ENCODE measurements at regions not wholly inside any gene's neighbourhood (a gene's known extent, or its start where the extent isn't known, plus 50 kb on each side); places are given as distances from the start of the nearest gene placed in this dataset.
"Not testable (repeated sequence)": the region's sequence is repeated elsewhere in the genome, so short reads cannot be mapped to it uniquely, and the experiment has no call there.

DNA sequence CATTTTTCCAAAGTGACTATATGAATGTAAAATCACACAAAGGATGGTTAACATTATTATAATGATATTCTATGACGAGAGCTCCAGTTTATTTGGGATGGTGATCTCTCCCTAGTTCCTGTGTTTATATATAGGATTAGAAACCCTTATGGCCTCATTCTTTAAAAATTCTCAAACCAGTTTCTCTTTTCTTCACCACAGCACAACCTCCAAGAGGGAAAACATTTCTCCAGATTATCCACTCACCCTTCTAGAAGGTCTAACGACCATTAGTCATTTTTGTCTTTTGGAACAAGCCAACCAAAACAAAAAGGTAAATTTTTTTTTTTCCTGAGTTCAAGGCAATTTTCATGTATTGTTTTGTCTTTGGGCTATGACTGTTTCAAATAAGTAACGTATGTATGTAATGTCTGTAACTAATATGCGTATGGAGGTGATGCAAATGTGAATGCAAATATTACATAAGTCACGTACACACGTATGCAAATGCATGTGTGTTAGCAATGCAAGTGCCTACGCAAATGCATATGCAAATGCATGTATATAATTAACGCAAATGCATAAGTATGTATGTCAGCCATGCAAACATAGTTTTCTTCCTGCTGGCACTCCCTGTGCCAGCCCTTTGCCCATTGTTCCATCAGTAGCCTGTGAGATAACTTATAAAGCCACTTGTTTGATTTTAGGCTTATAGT lies 72.5 kb upstream of the MORC3 start:
- FAIRE-seq = no peak

DNA sequence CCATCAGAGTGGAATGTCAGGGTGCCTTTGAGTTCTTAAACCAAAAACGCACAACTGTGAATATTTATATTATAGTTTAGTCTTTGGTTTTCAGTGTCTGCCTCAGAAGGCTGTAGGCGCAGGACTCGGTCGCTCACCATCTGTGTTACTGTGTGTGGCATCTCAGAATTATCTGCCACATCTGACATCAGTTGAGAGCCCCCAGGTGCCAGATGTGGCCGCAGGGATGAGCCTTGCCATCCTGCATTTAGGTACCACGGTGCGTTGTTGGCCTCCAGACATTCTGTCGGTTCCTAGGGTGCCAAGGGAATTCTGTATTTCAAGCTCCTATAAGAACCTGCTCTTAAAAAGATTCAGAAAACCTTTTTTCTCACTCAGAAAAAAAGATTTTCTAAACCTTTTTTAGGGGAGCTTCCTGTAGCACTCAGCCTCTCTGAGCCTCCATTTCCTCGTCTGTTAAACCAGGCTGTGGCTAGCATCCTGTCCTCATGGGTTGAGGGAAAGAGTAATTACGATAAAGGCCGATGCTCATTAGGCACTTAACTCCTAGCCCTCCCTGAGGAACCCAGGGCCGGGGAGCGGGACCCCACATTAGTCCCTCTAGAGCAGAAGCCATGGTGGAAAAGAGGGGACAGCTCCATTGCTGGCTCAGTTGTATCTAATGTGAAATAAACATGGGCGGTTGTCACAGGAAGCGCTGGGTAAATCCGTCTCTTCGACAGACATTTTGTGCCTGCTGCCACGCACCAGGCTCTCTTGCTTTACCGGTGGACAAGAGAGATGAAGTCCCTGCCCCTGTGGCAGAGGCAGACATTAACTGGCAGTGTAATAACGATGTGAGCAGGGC lies 70.2 kb upstream of the MORC3 start:
- FAIRE-seq = no peak

DNA sequence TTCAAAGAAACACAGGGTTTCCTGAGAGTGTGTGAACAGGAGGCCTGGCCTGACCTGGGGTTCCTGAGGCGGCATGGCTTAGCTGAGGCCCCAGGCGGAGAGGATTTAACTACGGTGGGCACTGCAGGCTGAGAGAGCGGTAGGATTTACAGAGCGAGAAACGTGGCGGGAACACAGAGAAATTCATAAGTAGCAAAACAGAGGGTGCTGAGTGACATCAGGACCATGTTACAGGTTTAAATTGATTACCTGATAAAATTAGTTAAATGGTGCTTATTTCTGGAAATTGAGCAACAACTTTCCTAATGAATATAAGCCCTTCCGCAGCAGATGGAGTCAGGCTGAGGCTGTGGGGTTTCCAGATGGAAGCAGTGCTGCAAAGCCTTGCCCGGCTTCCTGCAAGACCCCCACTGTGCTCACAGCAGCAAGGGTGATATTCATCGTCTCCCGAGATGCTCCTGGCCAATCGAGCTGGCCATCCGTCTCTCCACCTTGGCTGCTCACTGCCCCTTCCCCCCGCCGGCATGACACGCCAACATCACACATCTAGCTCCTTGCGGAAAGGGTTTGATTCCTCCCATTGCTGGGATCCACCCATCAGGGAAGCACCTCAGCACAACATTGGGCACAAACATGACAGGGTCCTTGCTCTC lies 69.4 kb upstream of the MORC3 start:
- no peak for FAIRE-seq

DNA sequence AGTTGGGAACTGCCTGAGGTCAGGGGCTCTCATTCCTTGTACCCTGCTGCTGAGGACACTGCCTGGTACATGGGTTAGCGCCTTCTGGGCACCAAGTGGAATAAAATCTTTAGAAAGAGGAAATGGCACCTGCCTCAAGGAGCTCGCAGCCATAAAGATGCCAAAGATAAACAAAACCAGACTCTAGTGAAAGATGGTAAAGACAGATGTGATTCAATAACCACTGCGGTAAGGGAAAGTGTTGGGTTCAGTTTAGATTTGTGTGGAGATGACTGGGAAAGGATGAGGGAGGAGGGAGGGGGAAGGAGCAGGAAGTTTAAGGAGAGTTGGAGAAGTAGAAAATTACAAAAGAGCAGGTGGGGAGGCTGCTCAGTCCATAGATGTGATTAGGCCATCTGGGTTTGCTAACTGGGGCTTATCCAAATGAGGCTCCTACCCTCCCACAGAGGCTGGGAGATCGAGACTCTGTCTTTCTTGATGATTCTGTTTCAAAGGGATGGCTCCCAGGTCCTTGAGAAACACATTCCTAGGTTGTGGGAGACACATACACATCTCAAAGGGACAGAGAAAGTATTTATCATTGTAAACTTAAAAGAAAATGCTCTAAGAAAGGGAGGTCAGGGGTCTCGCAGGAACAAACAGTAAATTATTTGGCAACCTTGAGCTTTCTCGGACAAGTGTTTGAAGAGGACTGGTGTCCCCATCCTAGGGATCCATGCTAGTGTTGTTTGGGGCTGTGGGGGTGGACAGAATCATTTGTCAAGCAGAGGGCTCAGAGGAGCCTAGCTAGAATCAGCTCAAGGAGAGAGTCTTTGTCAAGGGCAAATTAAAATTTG lies 65.7 kb upstream of the MORC3 start:
- FAIRE-seq = no peak

DNA sequence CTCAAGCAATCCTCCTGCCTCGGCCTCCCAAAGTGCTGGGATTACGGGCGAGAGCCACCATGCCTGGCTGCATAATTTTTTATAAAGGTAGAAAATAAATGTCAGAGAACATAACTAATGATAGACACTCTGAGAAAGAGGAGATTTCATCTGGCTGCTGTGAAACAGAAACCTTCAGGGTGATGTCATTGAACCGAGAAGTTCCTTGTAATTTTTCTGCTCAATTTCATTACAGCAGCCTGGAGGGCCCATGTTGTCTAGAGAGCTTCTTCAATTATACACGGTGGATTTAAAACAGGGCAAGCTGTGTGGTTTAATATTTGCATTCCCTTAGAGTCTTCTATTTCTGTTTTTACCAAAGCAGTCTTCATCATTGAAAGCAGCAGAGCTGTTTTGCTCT lies 64.3 kb upstream of the MORC3 start:
- FAIRE-seq = no peak

DNA sequence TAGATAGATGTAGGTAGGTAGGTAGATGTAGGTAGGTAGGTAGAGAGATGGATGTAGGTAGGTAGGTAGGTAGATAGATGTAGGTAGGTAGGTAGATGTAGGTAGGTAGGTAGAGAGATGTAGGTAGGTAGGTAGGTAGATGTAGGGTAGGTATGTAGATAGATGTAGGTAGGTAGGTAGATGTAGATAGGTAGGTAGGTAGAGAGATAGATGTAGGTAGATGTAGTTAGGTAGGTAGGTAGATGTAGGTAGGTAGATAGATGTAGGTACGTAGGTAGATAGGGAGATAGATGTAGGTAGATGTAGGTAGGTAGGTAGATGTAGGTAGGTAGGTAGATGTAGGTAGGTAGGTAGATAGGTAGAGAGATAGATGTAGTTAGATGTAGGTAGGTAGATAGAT lies 62.3 kb upstream of the MORC3 start:
- FAIRE-seq = no peak

DNA sequence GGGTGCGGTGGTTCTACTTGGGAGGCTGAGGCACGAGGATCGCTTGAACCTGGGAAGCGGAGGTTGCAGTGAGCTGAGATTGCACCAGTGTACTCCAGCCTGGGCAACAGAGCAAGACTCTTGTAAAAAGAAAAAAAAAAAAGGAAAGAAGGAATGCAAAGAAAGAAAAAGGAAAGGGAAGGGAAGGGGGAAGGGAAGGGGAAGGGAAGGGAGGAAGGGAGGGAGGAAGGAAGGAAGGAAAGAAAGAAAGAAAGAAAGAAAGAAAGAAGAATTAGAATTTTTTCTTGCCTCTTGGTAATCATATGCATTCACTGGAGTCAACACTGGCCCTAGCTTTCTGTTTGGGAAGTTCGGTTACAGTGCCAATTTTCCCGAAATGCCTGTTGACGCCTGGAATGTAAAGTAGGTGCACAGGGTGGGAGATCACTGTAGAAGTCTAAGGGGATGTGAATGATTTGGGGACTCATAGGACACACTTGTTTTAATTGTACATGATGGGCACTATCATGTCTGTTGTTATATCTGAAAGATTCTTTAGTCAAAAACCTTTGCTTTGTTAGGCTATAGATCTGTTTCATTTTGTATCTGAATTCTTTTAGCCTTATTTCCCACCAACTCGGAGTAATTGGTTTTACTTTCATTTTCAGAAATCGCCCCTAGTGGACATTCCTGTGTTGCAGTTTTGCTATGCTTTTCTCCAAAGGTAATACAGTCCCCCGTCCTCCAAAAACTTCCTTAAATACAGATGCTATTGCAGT lies 59.8 kb upstream of the MORC3 start:
- FAIRE-seq = peak; percentile 49

DNA sequence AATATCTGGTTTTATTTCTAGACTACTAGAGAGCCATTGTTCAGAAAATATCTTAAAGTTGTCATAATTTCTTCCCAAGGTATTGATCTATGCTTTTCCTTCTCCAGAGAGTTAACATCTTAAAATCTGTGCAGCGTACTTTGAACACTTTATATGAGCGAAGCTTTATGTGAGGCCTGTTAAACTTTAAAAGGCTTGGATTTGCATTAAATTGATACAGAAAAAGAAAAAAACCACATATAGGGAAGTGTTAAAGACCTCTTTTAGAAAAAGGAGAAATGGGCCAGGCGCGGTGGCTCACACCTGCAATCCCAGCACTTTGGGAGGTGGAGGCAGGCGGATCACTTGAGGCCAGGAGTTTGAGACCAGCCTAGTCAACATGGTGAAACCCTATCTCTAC lies 59.2 kb upstream of the MORC3 start:
- no peak for FAIRE-seq

DNA sequence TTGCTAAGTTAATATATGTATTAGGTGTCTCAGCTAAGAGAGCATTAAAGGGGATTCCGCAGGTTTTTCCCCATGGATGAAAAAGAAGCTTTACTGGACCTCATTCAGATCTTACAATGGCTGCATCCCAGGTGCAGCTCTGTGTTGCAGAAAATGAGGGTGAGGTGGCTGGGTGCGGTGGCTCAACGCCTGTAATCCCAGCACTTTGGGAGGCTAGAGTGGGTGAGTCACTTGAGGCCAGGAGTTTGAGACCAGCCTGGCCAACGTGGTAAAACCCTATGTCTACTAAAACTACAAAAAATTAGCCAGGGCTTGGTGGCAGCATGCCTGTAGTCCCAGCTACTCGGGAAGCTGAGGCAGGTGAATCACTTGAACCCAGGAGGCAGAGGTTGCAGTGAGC lies 58.5 kb upstream of the MORC3 start:
- no peak for FAIRE-seq

DNA sequence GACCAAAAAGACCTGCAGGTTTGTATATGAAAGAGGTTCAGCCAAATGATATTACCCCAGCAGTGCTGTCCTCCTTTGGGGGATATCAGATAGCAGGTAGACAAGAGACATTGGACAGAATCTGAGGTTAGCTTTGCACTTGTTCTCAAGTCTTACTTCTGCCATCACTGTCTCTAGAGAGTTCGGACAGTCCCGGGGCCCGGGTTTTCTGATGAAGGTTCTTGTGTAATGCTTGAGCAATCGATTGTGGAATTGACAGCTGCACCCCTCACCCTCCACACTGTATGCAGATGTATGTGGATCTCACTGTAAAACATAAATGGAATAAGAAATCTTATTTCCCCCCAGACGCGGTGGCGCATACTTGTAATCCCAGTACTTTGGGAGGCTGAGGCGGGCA lies 56.2 kb upstream of the MORC3 start:
- no peak for FAIRE-seq

DNA sequence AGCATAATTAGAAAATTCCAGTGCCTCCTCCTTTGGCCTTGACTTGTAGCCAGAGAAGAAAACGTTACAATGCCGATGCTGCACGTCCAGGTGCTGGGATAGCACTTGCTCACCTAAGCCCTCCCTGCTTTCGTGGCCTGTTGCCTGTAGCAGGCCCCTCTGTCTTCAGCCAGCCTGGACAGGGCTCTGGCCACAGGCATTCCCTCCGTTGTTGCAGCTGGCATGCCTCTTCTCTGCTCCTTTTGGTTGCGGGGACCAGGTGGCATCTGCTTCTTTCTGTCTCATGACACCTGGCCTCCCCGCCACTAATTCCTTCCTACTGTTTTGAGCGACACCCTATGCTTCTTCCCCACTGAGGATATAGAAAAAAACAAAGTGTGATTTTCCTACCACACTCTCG lies 54.6 kb upstream of the MORC3 start:
- no peak for FAIRE-seq

DNA sequence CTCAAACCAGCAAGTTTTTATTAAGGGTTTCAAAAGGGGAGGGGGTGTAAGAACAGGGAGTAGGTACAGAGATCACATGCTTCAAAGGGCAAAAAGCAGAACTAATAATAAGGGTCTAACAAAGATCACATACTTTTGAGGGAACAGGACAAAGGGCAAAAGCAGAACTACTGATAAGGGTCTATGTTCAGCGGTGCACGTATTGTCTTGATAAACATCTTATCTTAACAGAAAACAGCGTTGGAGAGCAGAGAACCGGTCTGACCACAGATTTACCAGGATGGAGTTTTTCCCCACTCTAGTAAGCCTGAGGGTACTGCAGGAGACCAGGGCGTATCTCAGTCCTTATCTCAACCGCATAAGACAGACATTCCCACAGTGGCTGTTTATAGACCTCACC lies 52.2 kb upstream of the MORC3 start:
- not testable (repeated sequence) for FAIRE-seq

DNA sequence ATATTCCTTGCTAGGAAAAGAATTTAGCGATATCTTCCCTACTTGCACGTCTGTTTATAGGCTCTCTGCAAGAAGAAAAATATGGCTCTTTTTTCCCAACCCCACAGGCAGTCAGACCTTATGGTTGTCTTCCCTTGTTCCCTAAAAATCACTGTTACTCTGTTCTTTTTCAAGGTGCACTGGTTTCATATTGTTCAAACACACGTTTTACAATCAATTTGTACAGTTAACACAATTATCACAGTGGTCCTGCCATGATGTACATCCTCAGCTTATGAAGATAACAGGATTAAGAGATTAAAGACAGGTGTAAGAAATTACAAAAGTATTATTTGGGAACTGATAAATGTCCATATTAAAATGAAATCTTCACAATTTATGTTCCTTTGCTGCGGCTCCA lies 51.7 kb upstream of the MORC3 start:
- FAIRE-seq = not testable (repeated sequence)
